Transverse colon (tissue), 4 donors: ENCODE measurements at regions not wholly inside any gene's neighbourhood (a gene's known extent, or its start where the extent isn't known, plus 50 kb on each side); places are given as distances from the start of the nearest gene placed in this dataset.

Experiments
- DNase-seq: peaks from one replicate; pipeline ENCODE4 v3.0.0-alpha.2; 2019
- H3K27ac ChIP-seq, 4 donors: fragments of 200-600 bp; sonication (generic); 2 replicates each; pipeline ENCODE4 v1.5.1; 2016 to 2018; ENCODE audit warnings: inconsistent platforms in 4 of 4
- H3K27me3 ChIP-seq: fragments of 200-600 bp; sonication (generic); 2 replicates; pipeline ENCODE4 v1.5.1; 2017; ENCODE audit warnings: inconsistent platforms
- H3K36me3 ChIP-seq, 4 donors: fragments of 200-600 bp; sonication (generic); 2 replicates each; pipeline ENCODE4 v1.5.1; 2017 to 2019; ENCODE audit warnings: inconsistent platforms in 4 of 4
- H3K4me1 ChIP-seq, 4 donors: fragments of 200-600 bp; sonication (generic); 2 replicates each; pipeline ENCODE4 v1.5.1; 2017 to 2020; ENCODE audit warnings: inconsistent platforms in 4 of 4
- H3K4me3 ChIP-seq, 4 donors: fragments of 200-600 bp; sonication (generic); 1 replicate in 1 of 4; 2 replicates in 3 of 4; pipeline versions ENCODE4 v1.5.1 to v1.6.1; 2017 to 2019; ENCODE audit warnings: inconsistent platforms in 4 of 4
- H3K9me3 ChIP-seq, 2 donors: fragments of 200-600 bp; sonication (generic); 2 replicates each; pipeline ENCODE4 v1.5.1; 2017 to 2019; ENCODE audit warnings: inconsistent platforms in 2 of 2
- EP300 ChIP-seq: sonication (generic); formaldehyde crosslinking; IDR thresholded peaks from one replicate; pipeline ENCODE4 v1.6.1; 2017; ENCODE audit warnings: antibody characterized with exemption, low read depth
- POLR2A ChIP-seq: fragments of 450-650 bp; IDR thresholded peaks from one replicate; pipeline ENCODE4 v1.6.1; 2016; ENCODE audit warnings: antibody characterized with exemption, mild to moderate bottlenecking, moderate library complexity
- POLR2AphosphoS5 ChIP-seq, 3 donors: sonication (generic); formaldehyde crosslinking; IDR thresholded peaks; one replicate each; pipeline ENCODE4 v1.6.1; 2016; ENCODE audit warnings: antibody characterized with exemption in 3 of 3
- WGBS, 2 donors: methylation state at CpG; one replicate each; pipeline ENCODE4 v1.1.5; 2018; ENCODE audit warnings: low coverage in 1 of 2; 5-methylcytosine and 5-hydroxymethylcytosine counted together
- in situ Hi-C, 4 donors: fragments of 200-750 bp; cut with MboI; loops; one replicate each; pipeline versions ENCODE4 v1.15.0 to v1.15.1; 2017; ENCODE audit warnings: low sequenced_read_pairs in 3 of 4, low pct_ligation_motif_present in 1 of 4, low pct_unique_long_range_greater_than_20kb in 1 of 4
- intact Hi-C: fragments of 100-400 bp; cut with DNase I; formaldehyde crosslinking; loops from one replicate; pipeline ENCODE4 v1.15.1; 2023; ENCODE audit warnings: low total_unique reads
- TF ChIP-seq, protein P1 (sequence below), 5 experiments: fragments of 200-600 bp in 3 of 5; fragments of 450-650 bp in 2 of 5; sonication (generic) in 3 of 5; IDR thresholded peaks; 1 replicate in 2 of 5; 2 replicates in 3 of 5; pipeline ENCODE4 v1.5.1; 2016 to 2017; ENCODE audit warnings: antibody characterized with exemption in 5 of 5, inconsistent platforms in 3 of 5, mild to moderate bottlenecking in 2 of 5, moderate library complexity in 1 of 5

DNA sequence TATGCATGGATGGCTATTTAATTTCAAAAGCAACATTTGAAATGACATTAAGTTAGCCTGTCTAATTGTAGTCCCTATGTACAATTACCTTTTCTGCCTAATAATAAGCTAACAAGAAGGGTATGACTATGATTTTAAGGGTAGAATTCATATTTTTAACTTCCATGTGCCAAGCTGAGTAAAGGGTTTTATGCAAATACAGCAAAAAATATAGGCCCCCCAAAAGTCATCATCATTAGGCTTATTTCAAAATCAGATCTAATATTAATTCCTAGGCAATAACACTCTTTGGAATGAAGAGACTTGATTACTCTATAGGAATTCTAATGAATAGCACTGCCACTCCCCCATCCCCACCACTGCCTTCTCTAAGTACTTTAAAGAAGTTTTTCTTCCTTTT is 155.9 kb upstream of the DYNLRB2 start:
- no peaks in the 10 kb centered on the region for H3K36me3 ChIP-seq
- no peaks in the 10 kb centered on the region for H3K4me1 ChIP-seq
- no peaks in the 10 kb centered on the region for H3K9me3 ChIP-seq
- peaks cover 6% of the 10 kb centered on the region for H3K27me3 ChIP-seq
- DNase-seq = no peak
- H3K4me3 ChIP-seq = no peak overlapping the region
- intact Hi-C loops = no loop called here
- in situ Hi-C loops = no loop called here
- TF ChIP-seq, protein P1, sequence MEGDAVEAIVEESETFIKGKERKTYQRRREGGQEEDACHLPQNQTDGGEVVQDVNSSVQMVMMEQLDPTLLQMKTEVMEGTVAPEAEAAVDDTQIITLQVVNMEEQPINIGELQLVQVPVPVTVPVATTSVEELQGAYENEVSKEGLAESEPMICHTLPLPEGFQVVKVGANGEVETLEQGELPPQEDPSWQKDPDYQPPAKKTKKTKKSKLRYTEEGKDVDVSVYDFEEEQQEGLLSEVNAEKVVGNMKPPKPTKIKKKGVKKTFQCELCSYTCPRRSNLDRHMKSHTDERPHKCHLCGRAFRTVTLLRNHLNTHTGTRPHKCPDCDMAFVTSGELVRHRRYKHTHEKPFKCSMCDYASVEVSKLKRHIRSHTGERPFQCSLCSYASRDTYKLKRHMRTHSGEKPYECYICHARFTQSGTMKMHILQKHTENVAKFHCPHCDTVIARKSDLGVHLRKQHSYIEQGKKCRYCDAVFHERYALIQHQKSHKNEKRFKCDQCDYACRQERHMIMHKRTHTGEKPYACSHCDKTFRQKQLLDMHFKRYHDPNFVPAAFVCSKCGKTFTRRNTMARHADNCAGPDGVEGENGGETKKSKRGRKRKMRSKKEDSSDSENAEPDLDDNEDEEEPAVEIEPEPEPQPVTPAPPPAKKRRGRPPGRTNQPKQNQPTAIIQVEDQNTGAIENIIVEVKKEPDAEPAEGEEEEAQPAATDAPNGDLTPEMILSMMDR (IDR thresholded peaks at IDR 0.05) = no peak
- no peak for TF ChIP-seq POLR2AphosphoS5 (IDR thresholded peaks at IDR 0.05)
- no peak for TF ChIP-seq POLR2A
- H3K27ac ChIP-seq = no peak overlapping the region

DNA sequence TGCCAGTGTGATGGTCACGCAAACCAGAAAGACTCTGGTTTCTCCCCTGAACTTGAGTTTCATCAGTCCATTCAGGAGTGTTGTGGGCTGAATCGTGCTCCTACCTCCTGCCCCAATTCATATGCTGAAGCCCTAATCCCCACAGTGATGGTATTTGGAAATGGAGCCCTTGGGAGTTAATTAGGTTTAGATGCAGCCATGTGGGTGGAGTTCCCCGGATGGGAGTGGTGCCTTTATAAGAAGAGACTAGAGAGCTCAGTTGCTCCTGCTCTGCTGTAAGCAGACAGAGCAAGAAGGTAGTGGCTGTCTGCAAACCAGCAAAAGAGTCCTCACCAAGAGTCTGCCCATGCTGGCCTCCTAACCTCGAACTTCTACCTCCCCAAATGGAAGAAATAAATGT is 160.3 kb upstream of the DYNLRB2 start:
- intact Hi-C loops = no loop called here
- H3K9me3 ChIP-seq = no peaks in the 10 kb centered on the region
- no peak for TF ChIP-seq EP300
- TF ChIP-seq POLR2AphosphoS5 (IDR thresholded peaks at IDR 0.05) = no peak
- no peak for TF ChIP-seq POLR2A
- TF ChIP-seq, protein P1 (IDR thresholded peaks at IDR 0.05) = no peak
- H3K4me1 ChIP-seq = no peaks in the 10 kb centered on the region
- H3K36me3 ChIP-seq = no peaks in the 10 kb centered on the region
- DNase-seq = no peak
- H3K27me3 ChIP-seq = peaks cover 6% of the 10 kb centered on the region
- 50 to 73% methylated on average over 1 to 4 of the region's 4 CpGs for WGBS, 2 donors
- H3K27ac ChIP-seq = no peak overlapping the region
- in situ Hi-C loops = no loop called here
- H3K4me3 ChIP-seq = no peak overlapping the region

- 61 to 70% methylated on average over 8 to 16 of the region's 16 CpGs for whole genome bisulfite sequencing, 2 donors
- intact Hi-C loops = no loop called here
- no peak for DNase-seq
- Histone ChIP-seq H3K27ac (no peak overlapping the region), H3K27me3 (peaks cover 2% of the 10 kb centered on the region), H3K4me1 (no peaks in the 10 kb centered on the region), H3K9me3 (no peaks in the 10 kb centered on the region), H3K36me3 (no peaks in the 10 kb centered on the region), H3K4me3 (no peak overlapping the region)
- in situ Hi-C loops = no loop called here
- TF ChIP-seq EP300 = no peak
- no peak for TF ChIP-seq POLR2AphosphoS5 (IDR thresholded peaks at IDR 0.05)
- TF ChIP-seq, protein P1 (IDR thresholded peaks at IDR 0.05) = no peak
Observed at GRCh38 chr16:80377096-80377956, 163.5 kb upstream of the DYNLRB2 start.

DNA sequence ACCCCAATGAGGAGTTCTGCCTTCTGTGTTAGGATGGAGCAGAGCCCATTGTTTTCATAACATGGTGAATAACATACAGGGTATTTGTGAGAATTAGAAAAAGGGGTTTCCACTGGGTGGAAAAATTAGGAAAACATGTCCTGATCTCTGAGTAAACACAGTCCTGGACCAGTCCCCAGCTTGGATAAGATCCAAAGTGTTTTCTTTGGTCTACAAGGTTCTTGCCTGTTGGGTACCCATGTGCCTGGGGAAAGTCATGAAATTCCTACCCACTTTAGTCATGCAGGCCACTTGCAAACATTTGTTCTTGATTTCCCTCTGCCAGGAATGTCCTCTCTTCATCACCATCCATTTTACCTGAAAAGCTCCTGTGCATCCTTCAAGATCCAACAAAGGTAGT is 164.8 kb upstream of the DYNLRB2 start:
- in situ Hi-C loops (no loop called here), intact Hi-C loops (no loop called here)
- TF ChIP-seq POLR2AphosphoS5 (IDR thresholded peaks at IDR 0.05) (no peak), EP300 (no peak), POLR2A (no peak)
- TF ChIP-seq, protein P1 (IDR thresholded peaks at IDR 0.05) = no peak

More for the DNA sequence above, 164.8 kb upstream of the DYNLRB2 start:
- no peaks in the 10 kb centered on the region for H3K27me3 ChIP-seq
- no peaks in the 10 kb centered on the region for H3K36me3 ChIP-seq
- no peak for DNase-seq
- H3K27ac ChIP-seq = no peak overlapping the region
- H3K4me1 ChIP-seq = no peaks in the 10 kb centered on the region
- H3K4me3 ChIP-seq = no peak overlapping the region
- H3K9me3 ChIP-seq = no peaks in the 10 kb centered on the region
